Naive B cell (primary cell): ENCODE measurements at regions not wholly inside any gene's neighbourhood (a gene's known extent, or its start where the extent isn't known, plus 50 kb on each side); places are given as distances from the start of the nearest gene placed in this dataset.

ENCODE experiments used
- ATAC-seq, 2 donors: fragments of 150-1000 bp; cut with Tn5 transposase; 2 replicates each; pipeline ENCODE4 v1.10.0; 2021; ENCODE audit warnings: low read depth in 2 of 2, mild to moderate bottlenecking in 2 of 2, moderate library complexity in 2 of 2
- DNase-seq: peaks from one replicate; pipeline ENCODE4 v3.0.0; 2022
- H3K27ac Mint-ChIP-seq, 6 donors: one replicate each; pipeline ENCODE4 v1.8.0; 2020 to 2022; ENCODE audit warnings: mild to moderate bottlenecking in 6 of 6, mixed read lengths in 6 of 6, moderate library complexity in 5 of 6, inconsistent platforms in 2 of 6
- H3K27me3 Mint-ChIP-seq, 3 donors: one replicate each; pipeline ENCODE4 v1.8.0; 2021 to 2022; ENCODE audit warnings: mixed read lengths in 3 of 3, mild to moderate bottlenecking in 1 of 3
- H3K36me3 Mint-ChIP-seq, 2 donors: one replicate each; pipeline ENCODE4 v1.8.0; 2020 to 2022; ENCODE audit warnings: mixed read lengths in 2 of 2, inconsistent platforms in 1 of 2, mild to moderate bottlenecking in 1 of 2
- H3K4me1 Mint-ChIP-seq, 3 donors: one replicate each; pipeline ENCODE4 v1.8.0; 2020 to 2022; ENCODE audit warnings: mixed read lengths in 3 of 3, inconsistent platforms in 1 of 3, mild to moderate bottlenecking in 1 of 3, moderate library complexity in 1 of 3
- H3K4me3 Mint-ChIP-seq, 8 donors: one replicate each; pipeline ENCODE4 v1.8.0; 2020 to 2022; ENCODE audit warnings: mild to moderate bottlenecking in 8 of 8, mixed read lengths in 8 of 8, moderate library complexity in 8 of 8, inconsistent platforms in 2 of 8
- H3K9me3 Mint-ChIP-seq, 7 donors: one replicate each; pipeline ENCODE4 v1.8.0; 2020 to 2022; ENCODE audit warnings: mixed read lengths in 7 of 7, mild to moderate bottlenecking in 5 of 7, inconsistent platforms in 2 of 7, moderate library complexity in 1 of 7

- Mint-ChIP-seq H3K9me3 (peaks cover 0 to 9% (median 3%) of the 10 kb centered on the region in 7 donors), H3K4me3 (no peak overlapping the region), H3K27me3 (peaks cover 0 to 6% (median 0%) of the 10 kb centered on the region in 3 donors), H3K36me3 (no peaks in the 10 kb centered on the region), H3K4me1 (no peaks in the 10 kb centered on the region), H3K27ac (no peak overlapping the region)
- no peak for ATAC-seq
- no peak for DNase-seq
Observed at GRCh38 chr18:60445341-60445740, 72.8 kb upstream of the MC4R start.

GRCh38 chr18:60446821-60447220 is 74.2 kb upstream of the MC4R start:
- no peak for DNase-seq
- H3K27me3 Mint-ChIP-seq, result peaks cover 0 to 6% (median 0%) of the 10 kb centered on the region in 3 donors
- peaks cover 0 to 9% (median 3%) of the 10 kb centered on the region in 7 donors for H3K9me3 Mint-ChIP-seq

GRCh38 chr18:60448487-60449267 is 76.1 kb upstream of the MC4R start:
- Mint-ChIP-seq H3K27me3 (peaks cover 0 to 6% (median 0%) of the 10 kb centered on the region in 3 donors), H3K36me3 (no peaks in the 10 kb centered on the region), H3K27ac (no peak overlapping the region), H3K4me1 (no peaks in the 10 kb centered on the region), H3K9me3 (peaks cover 0 to 9% (median 2%) of the 10 kb centered on the region in 7 donors), H3K4me3 (no peak overlapping the region)
- no peak for DNase-seq
- no peak for ATAC-seq

More at GRCh38 chr18:60446821-60447220, 74.2 kb upstream of the MC4R start:
- Mint-ChIP-seq H3K4me1 (no peaks in the 10 kb centered on the region), H3K36me3 (no peaks in the 10 kb centered on the region), H3K4me3 (no peak overlapping the region), H3K27ac (no peak overlapping the region)
- no peak for ATAC-seq

- H3K4me1 Mint-ChIP-seq, result no peaks in the 10 kb centered on the region
- peaks cover 4 to 23% (median 7%) of the 10 kb centered on the region in 7 donors for H3K9me3 Mint-ChIP-seq
- peaks cover 0 to 6% (median 0%) of the 10 kb centered on the region in 3 donors for H3K27me3 Mint-ChIP-seq
- DNase-seq (no peak), ATAC-seq (no peak)
- no peak overlapping the region for H3K27ac Mint-ChIP-seq
- H3K36me3 Mint-ChIP-seq, result no peaks in the 10 kb centered on the region
- no peak overlapping the region for H3K4me3 Mint-ChIP-seq
Observed at GRCh38 chr18:60452421-60452820, 79.8 kb upstream of the MC4R start.

- H3K4me1 Mint-ChIP-seq, result no peaks in the 10 kb centered on the region
- H3K36me3 Mint-ChIP-seq, result no peaks in the 10 kb centered on the region
- no peak overlapping the region for H3K4me3 Mint-ChIP-seq
- H3K9me3 Mint-ChIP-seq, result no peaks in the 10 kb centered on the region
- no peak for DNase-seq
- H3K27ac Mint-ChIP-seq, result no peak overlapping the region
- no peak for ATAC-seq
- H3K27me3 Mint-ChIP-seq, result no peaks in the 10 kb centered on the region
Observed at GRCh38 chr18:60466677-60467076, 94.1 kb upstream of the MC4R start.

GRCh38 chr18:60469387-60470100 is 97.0 kb upstream of the MC4R start:
- no peak for ATAC-seq
- H3K27ac Mint-ChIP-seq, result no peak overlapping the region
- no peak overlapping the region for H3K4me3 Mint-ChIP-seq
- no peaks in the 10 kb centered on the region for H3K4me1 Mint-ChIP-seq
- DNase-seq, result no peak
- peaks cover 0 to 5% (median under 1%) of the 10 kb centered on the region in 7 donors for H3K9me3 Mint-ChIP-seq
- H3K27me3 Mint-ChIP-seq, result no peaks in the 10 kb centered on the region
- no peaks in the 10 kb centered on the region for H3K36me3 Mint-ChIP-seq

- Mint-ChIP-seq H3K36me3 (no peaks in the 10 kb centered on the region), H3K4me1 (no peaks in the 10 kb centered on the region), H3K27ac (no peak overlapping the region), H3K27me3 (no peaks in the 10 kb centered on the region), H3K9me3 (peaks cover 0 to 8% (median 5%) of the 10 kb centered on the region in 7 donors), H3K4me3 (no peak overlapping the region)
- DNase-seq (no peak), ATAC-seq (no peak)
Observed at GRCh38 chr18:60471652-60472051, 99.1 kb upstream of the MC4R start.

GRCh38 chr18:60485201-60485600 is 112.6 kb upstream of the MC4R start:
- ATAC-seq (no peak), DNase-seq (no peak)
- peaks cover 0 to 6% (median 2%) of the 10 kb centered on the region in 7 donors for H3K9me3 Mint-ChIP-seq
- H3K27ac Mint-ChIP-seq, result no peak overlapping the region
- H3K4me3 Mint-ChIP-seq, result no peak overlapping the region
- no peaks in the 10 kb centered on the region for H3K36me3 Mint-ChIP-seq
- H3K4me1 Mint-ChIP-seq, result no peaks in the 10 kb centered on the region
- H3K27me3 Mint-ChIP-seq, result no peaks in the 10 kb centered on the region

- ATAC-seq (no peak), DNase-seq (no peak)
- Mint-ChIP-seq H3K9me3 (peaks cover 0 to 8% (median 0%) of the 10 kb centered on the region in 7 donors), H3K4me3 (no peak overlapping the region), H3K27ac (no peak overlapping the region), H3K27me3 (no peaks in the 10 kb centered on the region), H3K36me3 (no peaks in the 10 kb centered on the region), H3K4me1 (no peaks in the 10 kb centered on the region)
Observed at GRCh38 chr18:60493066-60493465, 120.5 kb upstream of the MC4R start.

GRCh38 chr18:60499675-60500074 is 127.1 kb upstream of the MC4R start:
- DNase-seq (no peak), ATAC-seq (no peak)
- no peak overlapping the region for H3K27ac Mint-ChIP-seq

GRCh38 chr18:60500960-60501359 is 128.4 kb upstream of the MC4R start:
- H3K27ac Mint-ChIP-seq, result no peak overlapping the region
- ATAC-seq (no peak), DNase-seq (no peak)
- no peaks in the 10 kb centered on the region for H3K27me3 Mint-ChIP-seq
- H3K4me3 Mint-ChIP-seq, result no peak overlapping the region
- peaks cover 0 to 4% (median 0%) of the 10 kb centered on the region in 7 donors for H3K9me3 Mint-ChIP-seq
- H3K36me3 Mint-ChIP-seq, result no peaks in the 10 kb centered on the region
- H3K4me1 Mint-ChIP-seq, result no peaks in the 10 kb centered on the region

More at GRCh38 chr18:60499675-60500074, 127.1 kb upstream of the MC4R start:
- Mint-ChIP-seq H3K4me1 (no peaks in the 10 kb centered on the region), H3K9me3 (peaks cover 0 to 7% (median 0%) of the 10 kb centered on the region in 7 donors), H3K4me3 (no peak overlapping the region), H3K27me3 (no peaks in the 10 kb centered on the region), H3K36me3 (no peaks in the 10 kb centered on the region)

GRCh38 chr18:60502591-60502990 is 130.0 kb upstream of the MC4R start:
- peaks cover 0 to 4% (median 0%) of the 10 kb centered on the region in 7 donors for H3K9me3 Mint-ChIP-seq
- no peak for ATAC-seq
- DNase-seq, result no peak
- H3K27me3 Mint-ChIP-seq, result no peaks in the 10 kb centered on the region
- no peaks in the 10 kb centered on the region for H3K36me3 Mint-ChIP-seq
- no peak overlapping the region for H3K27ac Mint-ChIP-seq
- no peak overlapping the region for H3K4me3 Mint-ChIP-seq
- H3K4me1 Mint-ChIP-seq, result no peaks in the 10 kb centered on the region

GRCh38 chr18:60503199-60503598 is 130.6 kb upstream of the MC4R start:
- Mint-ChIP-seq H3K27ac (no peak overlapping the region), H3K27me3 (no peaks in the 10 kb centered on the region), H3K4me3 (no peak overlapping the region), H3K9me3 (peaks cover 0 to 4% (median 0%) of the 10 kb centered on the region in 7 donors), H3K36me3 (no peaks in the 10 kb centered on the region), H3K4me1 (no peaks in the 10 kb centered on the region)
- ATAC-seq (no peak), DNase-seq (no peak)

GRCh38 chr18:60506190-60506589 is 133.6 kb upstream of the MC4R start:
- no peaks in the 10 kb centered on the region for H3K27me3 Mint-ChIP-seq
- no peaks in the 10 kb centered on the region for H3K4me1 Mint-ChIP-seq
- no peaks in the 10 kb centered on the region for H3K9me3 Mint-ChIP-seq
- DNase-seq (no peak), ATAC-seq (no peak)
- no peaks in the 10 kb centered on the region for H3K36me3 Mint-ChIP-seq
- no peak overlapping the region for H3K4me3 Mint-ChIP-seq
- no peak overlapping the region for H3K27ac Mint-ChIP-seq
